DOHH2 (cell line): ENCODE measurements at regions not wholly inside any gene's neighbourhood (a gene's known extent, or its start where the extent isn't known, plus 50 kb on each side); places are given as distances from the start of the nearest gene placed in this dataset.
"Not testable (repeated sequence)": the region's sequence is repeated elsewhere in the genome, so short reads cannot be mapped to it uniquely, and the experiment has no call there.

ENCODE experiments used
- H3F3A ChIP-seq: fragments of 200-600 bp; sonication (generic), shearing (Covaris generic); 2 replicates; pipeline ENCODE4 v1.6.0; 2016; ENCODE audit warnings: antibody characterized with exemption, mild to moderate bottlenecking; ENCODE audit not compliant: control insufficient read depth, insufficient read depth
- H3K27ac ChIP-seq: fragments of 200-600 bp; sonication (generic); 2 replicates; pipeline ENCODE4 v1.5.1; 2014; ENCODE audit warnings: low read depth, mild to moderate bottlenecking, low read length, moderate library complexity
- H3K27me3 ChIP-seq: fragments of 200-600 bp; sonication (generic); 2 replicates; pipeline ENCODE4 v1.6.1; 2014; ENCODE audit warnings: mild to moderate bottlenecking, low read length, mixed read lengths; ENCODE audit not compliant: control insufficient read depth
- H3K36me3 ChIP-seq: fragments of 200-600 bp; sonication (generic); 2 replicates; pipeline ENCODE4 v1.6.1; 2014; ENCODE audit warnings: mild to moderate bottlenecking, low read length, moderate library complexity, mixed read lengths; ENCODE audit not compliant: control insufficient read depth
- H3K4me1 ChIP-seq: fragments of 200-600 bp; sonication (generic); 2 replicates; pipeline ENCODE4 v1.6.1; 2014; ENCODE audit warnings: mild to moderate bottlenecking, low read length, mixed read lengths; ENCODE audit not compliant: control insufficient read depth
- H3K4me2 ChIP-seq: fragments of 200-600 bp; sonication (generic); 2 replicates; pipeline ENCODE4 v1.6.0; 2014; ENCODE audit warnings: mild to moderate bottlenecking, low read length, moderate library complexity
- H3K4me3 ChIP-seq: fragments of 200-600 bp; sonication (generic); 2 replicates; pipeline ENCODE4 v1.5.1; 2014; ENCODE audit warnings: mild to moderate bottlenecking, low read length, mixed read lengths
- H3K79me2 ChIP-seq: fragments of 200-600 bp; sonication (generic); 2 replicates; pipeline ENCODE4 v1.6.1; 2014; ENCODE audit warnings: mild to moderate bottlenecking, low read length, mixed read lengths; ENCODE audit not compliant: control insufficient read depth
- H3K9me2 ChIP-seq: fragments of 200-600 bp; sonication (generic); replicated peaks from 2 replicates; pipeline ENCODE4 v1.6.1; 2014; ENCODE audit warnings: mild to moderate bottlenecking, low read length, mixed read lengths; ENCODE audit not compliant: control insufficient read depth
- H3K9me3 ChIP-seq: fragments of 200-600 bp; sonication (generic); 2 replicates; pipeline ENCODE4 v1.6.1; 2014; ENCODE audit warnings: antibody characterized with exemption, low read length, mixed read lengths; ENCODE audit not compliant: control insufficient read depth, insufficient read depth
- H4K20me1 ChIP-seq: fragments of 200-600 bp; sonication (generic); 2 replicates; pipeline ENCODE4 v1.6.0; 2014; ENCODE audit warnings: low read depth, mild to moderate bottlenecking, antibody characterized with exemption, low read length, moderate library complexity; ENCODE audit not compliant: control insufficient read depth, insufficient read depth
- CTCF ChIP-seq: fragments of 200-600 bp; sonication (generic); IDR thresholded peaks from one replicate; pipeline ENCODE4 v1.5.1; 2014; ENCODE audit warnings: antibody characterized with exemption, mild to moderate bottlenecking, low read depth, low read length; ENCODE audit not compliant: poor library complexity, severe bottlenecking
- EZH2phosphoT487 ChIP-seq: fragments of 200-600 bp; sonication (generic); IDR thresholded peaks from 2 replicates; pipeline ENCODE4 v1.6.1; 2017; ENCODE audit warnings: borderline replicate concordance, mild to moderate bottlenecking, antibody characterized with exemption, low read length, moderate library complexity, mixed read lengths

- H4K20me1 ChIP-seq = no peaks in the 10 kb centered on the region
- no peak overlapping the region for H3K4me2 ChIP-seq
- H3K4me1 ChIP-seq = no peaks in the 10 kb centered on the region
- H3K27me3 ChIP-seq = no peaks in the 10 kb centered on the region
- no peaks in the 10 kb centered on the region for H3K9me2 ChIP-seq
- H3K4me3 ChIP-seq = no peak overlapping the region
- no peaks in the 10 kb centered on the region for H3K79me2 ChIP-seq
- no peaks in the 10 kb centered on the region for H3F3A ChIP-seq
- no peak for TF ChIP-seq EZH2phosphoT487
- TF ChIP-seq CTCF = no peak
- H3K27ac ChIP-seq = no peak overlapping the region
- H3K36me3 ChIP-seq = no peaks in the 10 kb centered on the region
- no peaks in the 10 kb centered on the region for H3K9me3 ChIP-seq
Observed at GRCh38 chr11:37881741-37882140, 1283.7 kb upstream of the RAG2 start.

- TF ChIP-seq EZH2phosphoT487 (no peak), CTCF (no peak)
- Histone ChIP-seq H3K9me2 (no peaks in the 10 kb centered on the region), H3K79me2 (no peaks in the 10 kb centered on the region), H3K4me3 (no peak overlapping the region), H3F3A (no peaks in the 10 kb centered on the region), H3K9me3 (no peaks in the 10 kb centered on the region), H3K4me1 (no peaks in the 10 kb centered on the region), H3K27me3 (no peaks in the 10 kb centered on the region), H3K4me2 (no peak overlapping the region), H3K27ac (no peak overlapping the region), H4K20me1 (no peaks in the 10 kb centered on the region), H3K36me3 (no peaks in the 10 kb centered on the region)
Observed at GRCh38 chr11:37861671-37862070, 1263.6 kb upstream of the RAG2 start.

- H3K9me2 ChIP-seq, H3K79me2 ChIP-seq, H4K20me1 ChIP-seq, H3K4me3 ChIP-seq, H3K4me2 ChIP-seq, H3F3A ChIP-seq, H3K9me3 ChIP-seq, H3K4me1 ChIP-seq, H3K36me3 ChIP-seq, H3K27me3 ChIP-seq, H3K27ac ChIP-seq: not testable (repeated sequence)
Observed at GRCh38 chr11:37858806-37859537, 1260.9 kb upstream of the RAG2 start.

- no peaks in the 10 kb centered on the region for H3K9me3 ChIP-seq
- H3K4me3 ChIP-seq = no peak overlapping the region
- no peaks in the 10 kb centered on the region for H3F3A ChIP-seq
- H3K4me1 ChIP-seq = no peaks in the 10 kb centered on the region
- H3K36me3 ChIP-seq = no peaks in the 10 kb centered on the region
- TF ChIP-seq CTCF (no peak), EZH2phosphoT487 (no peak)
- H4K20me1 ChIP-seq = no peaks in the 10 kb centered on the region
- H3K4me2 ChIP-seq = no peak overlapping the region
- H3K79me2 ChIP-seq = no peaks in the 10 kb centered on the region
- no peaks in the 10 kb centered on the region for H3K9me2 ChIP-seq
- H3K27ac ChIP-seq = no peak overlapping the region
- H3K27me3 ChIP-seq = no peaks in the 10 kb centered on the region
Observed at GRCh38 chr11:37858398-37858797, 1260.4 kb upstream of the RAG2 start.
